PC-9 (cell line): ENCODE measurements at regions not wholly inside any gene's neighbourhood (a gene's known extent, or its start where the extent isn't known, plus 50 kb on each side); places are given as distances from the start of the nearest gene placed in this dataset.

Experiments used
- CTCF ChIP-seq: fragments of 200-600 bp; sonication (generic); conservative IDR thresholded peaks from 2 replicates; pipeline ENCODE4 v1.6.1; 2017; ENCODE audit warnings: mixed run types, antibody characterized with exemption, mild to moderate bottlenecking, moderate library complexity
- EZH2 ChIP-seq: fragments of 200-600 bp; sonication (generic); IDR thresholded peaks from 2 replicates; pipeline ENCODE4 v1.8.0; 2017; ENCODE audit warnings: antibody characterized with exemption, low read depth

- TF ChIP-seq CTCF = no peak
- no peak for TF ChIP-seq EZH2
Observed at GRCh38 chr5:124877501-124878146, 131.2 kb upstream of the ZNF608 start.
